ENCODE measurements at regions not wholly inside any gene's neighbourhood (a gene's known extent, or its start where the extent isn't known, plus 50 kb on each side); places are given as distances from the start of the nearest gene placed in this dataset.

DNA sequence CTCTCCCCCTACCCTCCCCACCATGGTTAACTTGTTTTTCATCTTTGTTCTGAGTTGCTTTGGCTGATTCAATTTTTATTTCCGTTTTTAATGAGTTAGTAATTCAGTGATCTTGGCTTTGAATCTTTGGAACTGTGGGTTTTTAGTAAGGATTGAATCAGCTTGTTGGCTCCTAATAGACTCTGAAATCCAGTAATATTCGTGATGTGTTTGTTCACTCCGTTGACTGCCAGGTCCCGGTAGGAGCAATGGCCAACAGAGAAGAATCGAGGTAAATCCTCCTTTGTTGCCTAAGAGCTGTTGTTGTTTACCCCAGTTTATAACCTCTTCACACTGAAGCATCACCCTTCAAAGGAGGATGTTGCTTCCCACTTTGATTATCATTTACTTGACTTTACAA lies 92.7 kb downstream of the PCSK1 start:
- H3K9me3 Mint-ChIP-seq: no peaks in the 10 kb centered on the region
- H3K36me3 Mint-ChIP-seq (ENCODE audit: low read depth): no peaks in the 10 kb centered on the region
- peaks cover 34% of the 10 kb centered on the region for H3K27me3 Mint-ChIP-seq
- no peak overlapping the region for H3K4me3 Mint-ChIP-seq
- no peak overlapping the region for H3K27ac Mint-ChIP-seq
- DNase-seq: no peak
- peaks cover 31% of the 10 kb centered on the region for H3K4me1 Mint-ChIP-seq (ENCODE audit: low read depth)

DNA sequence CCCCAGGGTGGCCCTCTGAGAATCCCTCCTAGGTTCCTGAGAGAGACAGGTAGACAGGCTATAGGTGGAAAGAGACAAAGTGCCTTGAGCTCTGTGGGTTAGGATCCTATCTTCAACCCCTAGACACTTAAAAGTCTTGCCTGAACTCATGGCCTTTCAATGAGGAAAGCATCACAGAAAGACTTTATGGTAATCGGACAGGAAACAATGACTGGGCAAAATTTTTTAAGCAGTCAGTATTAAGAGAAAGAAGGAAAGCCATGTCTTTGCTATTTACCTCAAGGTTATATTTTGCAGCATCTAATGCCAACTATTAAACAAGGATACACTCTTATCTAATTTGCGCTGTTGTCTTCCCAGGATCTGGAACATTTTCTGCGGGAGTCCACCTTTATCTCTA lies 93.2 kb downstream of the PCSK1 start:
- peaks cover 26% of the 10 kb centered on the region for H3K4me1 Mint-ChIP-seq (ENCODE audit: low read depth)
- peaks cover 34% of the 10 kb centered on the region for H3K27me3 Mint-ChIP-seq
- DNase-seq: no peak
- no peak overlapping the region for H3K4me3 Mint-ChIP-seq
- no peaks in the 10 kb centered on the region for H3K9me3 Mint-ChIP-seq
- no peak overlapping the region for H3K27ac Mint-ChIP-seq
- H3K36me3 Mint-ChIP-seq (ENCODE audit: low read depth): no peaks in the 10 kb centered on the region

DNA sequence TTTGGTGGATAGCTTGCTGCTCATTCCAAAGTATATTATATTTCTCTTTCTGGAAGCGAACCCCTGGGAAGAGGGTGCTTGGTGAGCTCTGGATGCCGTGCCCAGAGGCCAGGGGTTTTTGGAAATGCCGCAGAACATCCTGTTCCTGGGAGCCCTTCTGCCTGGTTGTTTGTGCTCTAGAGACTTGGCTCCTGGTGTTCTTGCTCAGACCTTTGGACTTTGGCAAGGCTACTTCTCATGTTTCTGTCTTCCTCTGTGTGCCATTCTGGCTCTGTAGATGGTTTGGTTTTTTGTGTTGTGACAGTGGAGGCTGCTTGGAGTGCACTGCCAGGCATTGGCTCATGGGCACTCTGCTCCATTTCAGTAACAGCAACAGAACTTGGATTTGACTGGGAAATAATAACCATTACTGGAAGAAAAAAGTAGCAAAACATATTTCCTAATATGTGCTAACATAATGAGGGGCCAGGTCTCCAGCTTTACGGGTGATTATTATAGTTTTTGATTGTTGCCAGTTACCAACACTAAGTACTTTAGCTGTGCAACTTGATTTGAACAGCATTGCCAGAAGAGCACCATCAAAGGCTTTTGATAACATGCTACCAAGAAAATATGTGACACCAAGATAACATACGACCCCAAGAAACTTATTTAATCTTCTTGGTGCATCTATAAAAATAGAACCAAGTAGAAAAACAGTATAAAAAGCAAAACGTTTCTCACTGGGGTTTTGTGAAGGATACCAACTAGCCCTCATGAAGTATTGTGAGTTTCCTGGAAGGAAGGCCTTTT lies 94.2 kb downstream of the PCSK1 start:
- H3K4me3 Mint-ChIP-seq: no peak overlapping the region
- H3K4me1 Mint-ChIP-seq (ENCODE audit: low read depth): peaks cover 17% of the 10 kb centered on the region
- no peaks in the 10 kb centered on the region for H3K9me3 Mint-ChIP-seq
- H3K27me3 Mint-ChIP-seq: peaks cover 30% of the 10 kb centered on the region
- H3K27ac Mint-ChIP-seq: no peak overlapping the region
- H3K36me3 Mint-ChIP-seq (ENCODE audit: low read depth): no peaks in the 10 kb centered on the region
- no peak for DNase-seq

DNA sequence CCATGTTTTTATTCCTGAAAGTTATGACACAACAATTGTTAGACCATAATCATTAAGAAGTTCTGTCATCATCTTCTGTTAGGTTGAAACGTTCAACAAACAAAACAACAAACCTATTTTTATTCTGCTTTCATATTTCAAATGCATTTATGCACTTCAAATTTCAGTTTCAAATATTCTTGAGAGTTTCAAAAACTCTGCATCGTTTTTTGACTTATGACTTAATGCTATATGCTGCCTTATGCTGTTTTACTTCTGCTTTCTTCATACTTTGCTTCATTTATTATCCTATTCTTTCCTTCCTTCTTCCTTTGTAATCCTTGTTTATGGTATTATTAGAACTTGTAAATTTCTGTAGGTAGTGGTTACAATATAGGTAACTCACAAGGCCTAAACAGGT lies 95.0 kb downstream of the PCSK1 start:
- DNase-seq: no peak
- peaks cover 17% of the 10 kb centered on the region for H3K4me1 Mint-ChIP-seq (ENCODE audit: low read depth)
- H3K4me3 Mint-ChIP-seq: no peak overlapping the region
- H3K27ac Mint-ChIP-seq: no peak overlapping the region
- no peaks in the 10 kb centered on the region for H3K9me3 Mint-ChIP-seq
- peaks cover 31% of the 10 kb centered on the region for H3K27me3 Mint-ChIP-seq
- H3K36me3 Mint-ChIP-seq (ENCODE audit: low read depth): no peaks in the 10 kb centered on the region

DNA sequence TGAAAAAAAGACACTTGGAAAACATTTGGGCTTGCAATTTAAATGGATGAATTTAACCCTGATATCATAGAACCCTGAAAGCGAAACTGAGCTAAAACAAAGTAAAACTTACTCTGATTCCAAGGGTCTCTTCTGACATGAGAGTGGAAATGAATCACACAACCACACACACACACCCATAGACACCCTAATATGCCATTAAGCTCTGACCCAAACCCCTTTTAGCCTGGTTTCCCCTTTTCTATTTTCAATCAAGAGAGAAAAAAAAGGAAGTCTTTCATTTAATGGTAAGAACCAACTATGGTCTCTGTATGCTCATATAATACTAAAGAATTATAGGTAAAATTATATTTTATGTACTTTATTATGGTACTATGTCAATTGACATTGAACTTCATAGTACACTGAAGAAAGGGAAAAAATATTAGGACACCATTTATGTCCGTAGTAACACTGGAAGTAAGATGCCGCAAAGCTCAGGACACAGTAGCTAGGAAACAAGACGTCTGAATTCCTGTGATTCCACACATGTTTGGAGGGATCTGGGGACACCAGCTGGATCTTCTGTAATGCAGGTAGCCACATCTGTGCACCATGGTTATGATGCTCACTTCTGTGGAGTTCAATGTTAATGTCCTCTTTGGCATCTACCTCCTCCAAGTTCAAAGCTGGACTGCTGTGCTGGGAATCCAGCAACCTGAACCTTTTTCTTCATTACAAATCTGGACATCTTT lies 95.8 kb downstream of the PCSK1 start:
- Mint-ChIP-seq H3K4me1 (ENCODE audit: low read depth) (peaks cover 17% of the 10 kb centered on the region), H3K27me3 (peaks cover 34% of the 10 kb centered on the region), H3K9me3 (no peaks in the 10 kb centered on the region), H3K4me3 (no peak overlapping the region), H3K27ac (no peak overlapping the region), H3K36me3 (ENCODE audit: low read depth) (no peaks in the 10 kb centered on the region)
- no peak for DNase-seq

DNA sequence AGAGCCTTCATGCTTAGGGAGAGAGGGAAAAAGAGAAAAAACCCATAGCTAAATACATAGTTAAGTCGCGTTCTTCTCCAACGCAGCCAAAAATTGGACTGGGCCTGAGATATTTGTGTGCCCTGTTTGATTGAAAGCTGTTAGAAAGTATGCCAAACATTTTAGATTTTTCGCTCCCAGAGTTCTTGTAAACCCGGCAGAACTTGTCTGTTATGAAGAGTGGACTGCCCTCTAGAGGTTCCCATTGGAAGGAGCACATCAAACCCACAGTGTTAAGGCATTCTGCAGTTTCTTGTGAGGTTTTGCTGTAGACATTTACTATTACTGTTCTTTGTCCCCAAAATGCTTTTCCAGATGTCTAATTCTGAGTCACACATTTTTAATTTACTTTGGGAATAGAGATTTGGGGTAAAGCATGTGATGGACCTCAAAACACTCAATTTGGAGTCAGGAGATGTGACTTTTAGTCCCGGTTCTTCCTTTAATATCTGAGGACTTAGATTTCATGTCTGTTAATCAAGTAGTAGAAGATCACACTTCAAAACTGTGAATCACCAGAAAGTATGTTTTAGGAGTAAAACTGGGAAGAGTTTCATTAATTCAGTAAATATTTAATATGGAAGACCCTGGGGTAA lies 96.6 kb downstream of the PCSK1 start:
- DNase-seq: no peak
- peaks cover 35% of the 10 kb centered on the region for H3K27me3 Mint-ChIP-seq
- no peak overlapping the region for H3K4me3 Mint-ChIP-seq
- no peaks in the 10 kb centered on the region for H3K9me3 Mint-ChIP-seq
- no peak overlapping the region for H3K27ac Mint-ChIP-seq
- H3K36me3 Mint-ChIP-seq (ENCODE audit: low read depth): no peaks in the 10 kb centered on the region
- H3K4me1 Mint-ChIP-seq (ENCODE audit: low read depth): peaks cover 17% of the 10 kb centered on the region

DNA sequence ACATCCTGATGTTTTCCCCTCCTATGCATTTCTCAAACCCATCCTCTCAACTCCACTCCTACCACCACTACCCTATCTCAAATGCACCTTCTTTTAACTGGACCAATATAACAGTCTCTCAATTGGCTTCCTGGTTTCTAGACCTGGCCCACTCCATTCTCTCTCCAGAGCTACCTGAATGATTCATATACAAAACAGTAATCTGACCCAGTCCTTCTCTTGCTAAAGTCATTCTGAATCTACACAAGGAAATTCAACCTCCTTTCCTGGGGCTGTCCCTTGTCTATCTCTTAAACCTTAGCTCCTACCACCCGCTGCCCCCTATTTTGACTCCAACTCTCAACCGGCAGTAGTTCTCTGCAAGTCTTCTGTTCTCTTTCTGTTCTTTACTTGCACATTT lies 97.2 kb downstream of the PCSK1 start:
- no peak for DNase-seq
- no peak overlapping the region for H3K4me3 Mint-ChIP-seq
- no peak overlapping the region for H3K27ac Mint-ChIP-seq
- H3K36me3 Mint-ChIP-seq (ENCODE audit: low read depth): no peaks in the 10 kb centered on the region
- H3K27me3 Mint-ChIP-seq: peaks cover 39% of the 10 kb centered on the region
- H3K4me1 Mint-ChIP-seq (ENCODE audit: low read depth): peaks cover 19% of the 10 kb centered on the region
- H3K9me3 Mint-ChIP-seq: no peaks in the 10 kb centered on the region

DNA sequence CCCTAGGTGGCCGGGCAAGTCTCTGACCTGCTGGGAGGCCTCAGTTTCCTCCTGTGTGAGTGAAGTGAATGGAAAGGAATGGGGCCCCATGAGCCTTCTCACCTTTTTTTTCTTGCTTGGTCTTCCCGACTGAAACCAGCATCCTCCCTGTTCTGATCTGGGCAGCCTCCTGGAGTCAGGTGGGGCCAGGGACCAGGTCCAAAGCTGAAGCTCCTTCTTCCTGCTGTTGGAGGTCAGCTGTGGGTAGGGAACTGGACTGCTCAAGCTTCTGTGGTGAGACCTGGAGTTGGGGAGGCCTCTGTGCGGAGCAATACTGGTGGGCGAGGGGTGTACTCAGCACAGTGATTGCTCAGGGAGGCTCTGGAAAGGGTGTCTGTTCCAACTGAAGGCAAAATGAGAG lies 99.7 kb downstream of the PCSK1 start:
- Mint-ChIP-seq H3K27me3 (peaks cover 31% of the 10 kb centered on the region), H3K4me1 (ENCODE audit: low read depth) (peaks cover 20% of the 10 kb centered on the region), H3K9me3 (no peaks in the 10 kb centered on the region)

DNA sequence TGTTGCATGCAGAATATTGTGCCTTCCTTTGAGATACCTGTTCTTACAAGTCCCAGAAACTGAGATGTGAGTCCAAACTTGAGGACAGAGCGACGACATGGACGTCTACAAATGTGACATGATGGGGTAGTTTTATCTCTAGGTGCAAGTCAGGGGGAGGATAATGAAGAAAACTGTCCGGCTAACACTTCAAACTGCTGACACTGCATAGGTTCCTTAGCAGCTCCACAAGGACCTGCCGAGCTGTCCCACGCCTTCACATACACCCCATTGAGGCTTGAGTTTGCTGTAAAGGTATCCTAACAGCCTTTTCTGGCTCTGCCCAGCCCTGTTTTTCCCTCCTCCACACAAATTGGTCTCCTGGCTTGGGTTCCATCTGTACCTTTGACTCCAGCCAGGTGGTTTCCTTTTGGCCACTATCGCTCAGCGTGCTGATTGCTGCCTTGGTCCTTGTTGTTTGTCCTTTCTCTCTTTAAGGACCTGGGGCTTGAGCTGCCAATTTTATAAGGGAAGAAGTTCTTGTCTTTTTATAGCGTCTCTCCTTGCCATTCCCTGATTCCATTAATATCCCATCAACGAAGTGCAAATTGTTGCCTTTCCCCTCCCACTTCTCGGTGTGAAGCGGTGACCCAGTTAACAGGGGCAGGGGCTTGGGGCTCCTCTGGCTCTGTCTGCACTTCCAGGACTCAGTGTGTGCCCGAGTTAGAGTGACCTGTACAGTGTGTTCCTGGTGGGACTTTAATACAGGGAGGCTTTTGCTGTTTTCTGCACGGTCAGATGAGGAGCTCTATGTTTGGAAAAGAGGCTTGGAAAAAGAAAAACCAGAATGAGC lies 100.3 kb downstream of the PCSK1 start:
- H3K9me3 Mint-ChIP-seq: no peaks in the 10 kb centered on the region
- H3K27me3 Mint-ChIP-seq: peaks cover 35% of the 10 kb centered on the region
- peaks cover 20% of the 10 kb centered on the region for H3K4me1 Mint-ChIP-seq (ENCODE audit: low read depth)
- DNase-seq: no peak
- H3K4me3 Mint-ChIP-seq: no peak overlapping the region
- H3K27ac Mint-ChIP-seq: no peak overlapping the region
- H3K36me3 Mint-ChIP-seq (ENCODE audit: low read depth): no peaks in the 10 kb centered on the region

More for the DNA sequence above, 99.7 kb downstream of the PCSK1 start:
- H3K36me3 Mint-ChIP-seq (ENCODE audit: low read depth): no peaks in the 10 kb centered on the region
- DNase-seq: no peak
- no peak overlapping the region for H3K4me3 Mint-ChIP-seq
- no peak overlapping the region for H3K27ac Mint-ChIP-seq

DNA sequence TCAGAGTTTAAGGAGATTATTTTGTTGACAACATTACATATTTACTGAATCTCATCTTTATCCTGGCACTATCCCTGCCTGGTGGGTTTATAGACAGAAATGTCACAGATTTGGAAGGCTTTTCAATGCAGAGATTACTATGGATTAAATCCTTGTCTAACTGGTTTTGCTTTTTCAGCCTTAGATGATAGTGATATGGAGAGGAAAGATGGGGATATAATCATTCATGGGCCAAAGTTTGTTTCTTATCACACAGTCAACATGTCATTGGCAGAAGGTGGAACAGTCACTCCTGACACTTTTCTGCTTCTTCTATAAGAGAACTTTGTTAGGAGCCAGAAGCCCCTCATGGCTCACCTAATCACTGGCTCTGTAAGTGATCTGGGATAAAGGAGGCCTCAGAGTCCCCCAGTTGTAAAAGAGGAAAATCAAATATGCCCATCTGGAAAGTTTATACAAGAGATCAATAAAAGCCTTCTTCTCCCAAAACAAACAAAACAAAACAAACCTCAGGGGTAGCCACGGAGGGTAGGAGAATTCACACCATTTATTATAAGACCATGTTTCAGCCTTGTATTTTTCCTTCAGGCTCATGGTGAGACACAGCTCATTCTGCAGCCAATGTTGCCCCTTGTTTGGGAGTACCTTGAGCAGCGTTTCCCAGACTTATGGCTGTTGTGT lies 101.2 kb downstream of the PCSK1 start:
- Mint-ChIP-seq H3K27me3 (peaks cover 39% of the 10 kb centered on the region), H3K36me3 (ENCODE audit: low read depth) (no peaks in the 10 kb centered on the region), H3K9me3 (no peaks in the 10 kb centered on the region), H3K4me3 (no peak overlapping the region), H3K27ac (no peak overlapping the region), H3K4me1 (ENCODE audit: low read depth) (peaks cover 16% of the 10 kb centered on the region)
- DNase-seq: no peak

DNA sequence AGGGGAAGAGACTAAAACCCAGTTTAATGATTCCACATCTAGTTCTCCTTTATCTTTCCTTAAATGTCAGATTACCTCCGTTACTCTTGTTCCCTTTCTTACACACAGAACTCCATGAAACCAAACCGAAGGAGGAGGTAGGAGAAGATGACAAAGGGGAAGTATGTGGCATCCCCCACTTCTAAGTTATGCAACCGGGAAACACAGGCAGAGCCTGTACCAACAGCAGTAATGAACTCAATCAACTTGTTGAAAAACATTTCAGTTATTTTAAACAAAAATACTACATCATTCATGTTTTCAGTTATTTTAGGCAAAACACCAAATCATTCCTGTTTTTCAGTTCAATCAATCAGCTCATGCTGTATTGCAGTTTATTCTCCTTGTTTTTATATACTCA lies 101.8 kb downstream of the PCSK1 start:
- no peaks in the 10 kb centered on the region for H3K9me3 Mint-ChIP-seq
- H3K4me3 Mint-ChIP-seq: no peak overlapping the region
- H3K4me1 Mint-ChIP-seq (ENCODE audit: low read depth): peaks cover 16% of the 10 kb centered on the region
- H3K27ac Mint-ChIP-seq: no peak overlapping the region
- DNase-seq: no peak
- H3K27me3 Mint-ChIP-seq: peaks cover 41% of the 10 kb centered on the region
- H3K36me3 Mint-ChIP-seq (ENCODE audit: low read depth): no peaks in the 10 kb centered on the region

DNA sequence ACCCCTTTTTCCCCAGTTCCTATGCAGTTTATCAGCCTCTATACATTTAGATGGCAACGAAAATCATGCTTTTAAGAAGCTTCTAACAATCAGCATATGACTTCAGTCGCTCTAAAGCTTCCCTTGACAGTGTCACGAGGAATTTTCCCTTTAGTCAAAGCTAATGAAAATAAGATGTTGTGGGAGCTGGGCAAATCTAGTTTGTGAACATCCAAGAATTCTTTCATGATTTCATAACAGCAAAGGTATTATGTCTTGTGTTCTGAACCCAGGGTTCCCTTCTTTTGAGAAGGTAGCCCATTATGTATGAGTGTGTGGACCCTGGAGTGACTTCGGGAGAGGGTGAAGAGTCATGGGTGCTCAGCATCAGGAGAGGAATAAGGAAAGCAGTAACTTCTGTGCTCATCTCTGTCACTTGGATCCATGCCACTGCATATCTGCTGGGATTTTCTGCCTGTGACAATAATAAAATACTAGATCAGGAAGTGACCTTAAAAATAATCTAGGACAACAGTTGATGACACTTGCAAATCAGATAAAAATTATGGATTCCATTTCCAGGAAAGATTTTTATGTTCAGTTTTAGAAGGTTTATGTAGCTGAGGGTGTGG lies 102.4 kb downstream of the PCSK1 start:
- Mint-ChIP-seq H3K9me3 (no peaks in the 10 kb centered on the region), H3K27ac (no peak overlapping the region), H3K27me3 (peaks cover 47% of the 10 kb centered on the region), H3K36me3 (ENCODE audit: low read depth) (no peaks in the 10 kb centered on the region), H3K4me3 (no peak overlapping the region), H3K4me1 (ENCODE audit: low read depth) (peaks cover 16% of the 10 kb centered on the region)
- DNase-seq: no peak

DNA sequence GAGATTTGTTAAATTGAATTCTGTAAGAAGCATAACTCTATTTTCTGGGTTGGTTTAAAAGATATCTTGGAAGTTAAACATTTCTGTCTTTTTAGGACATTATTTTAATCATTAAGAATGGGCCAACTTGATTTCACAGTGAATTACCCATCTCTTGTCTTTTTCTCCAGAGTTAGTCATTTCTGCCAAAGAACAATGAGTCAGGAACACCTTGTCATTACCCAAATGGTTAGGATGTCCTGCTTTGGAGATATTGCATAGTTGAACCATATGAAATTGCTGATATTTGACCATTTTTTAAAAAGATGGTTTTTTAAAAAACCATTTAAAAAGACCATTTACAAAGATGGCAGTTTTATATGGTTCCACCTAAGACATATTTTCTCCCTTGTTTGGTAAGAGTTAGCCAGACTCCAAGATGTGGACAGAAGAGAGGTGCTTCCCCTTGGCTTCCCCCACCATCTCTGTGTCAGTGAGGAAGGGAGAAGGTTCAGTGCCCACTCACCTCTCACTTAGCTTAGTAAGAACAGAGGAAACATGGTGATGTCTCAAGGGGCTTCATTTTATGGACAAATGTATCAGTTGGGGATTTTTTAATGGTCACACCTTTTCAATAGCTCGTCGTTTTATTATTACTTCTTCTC lies 103.0 kb downstream of the PCSK1 start:
- DNase-seq: no peak
- Mint-ChIP-seq H3K36me3 (ENCODE audit: low read depth) (no peaks in the 10 kb centered on the region), H3K9me3 (no peaks in the 10 kb centered on the region), H3K27ac (no peak overlapping the region), H3K4me3 (no peak overlapping the region), H3K27me3 (peaks cover 47% of the 10 kb centered on the region), H3K4me1 (ENCODE audit: low read depth) (peaks cover 16% of the 10 kb centered on the region)

Measured in activated T-cell treated with anti-CD3 and anti-CD28 coated beads, Interleukin-2, amount 50 U/mL, for 24 hours (primary cell).